ENCODE measurements at regions not wholly inside any gene's neighbourhood (a gene's known extent, or its start where the extent isn't known, plus 50 kb on each side); places are given as distances from the start of the nearest gene placed in this dataset.

DNA sequence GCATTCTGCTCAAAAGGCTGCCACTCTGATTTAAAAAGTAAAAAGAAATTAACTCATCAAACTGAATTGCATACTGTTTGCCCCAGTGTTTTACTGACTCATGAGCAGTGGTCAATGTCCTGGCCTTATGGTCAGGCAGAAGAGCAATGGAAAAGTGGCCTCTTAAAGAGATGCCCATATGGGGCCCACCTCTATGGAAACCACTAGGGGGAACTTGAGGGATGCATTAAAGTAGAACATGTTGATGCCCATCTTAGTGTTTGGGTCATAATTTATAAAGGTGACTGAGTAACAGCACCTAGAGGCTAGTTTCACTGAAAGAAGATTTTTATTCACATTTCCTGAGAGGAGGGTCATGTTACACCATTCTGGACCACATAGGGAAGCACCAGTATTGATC, 66.5 kb upstream of the RNU6-1 start:
- intact Hi-C loops (cut with DNase I; ENCODE audit: low total_unique reads): no loop called here
- no peaks in the 10 kb centered on the region for H3K27me3 ChIP-seq
- TF ChIP-seq POLR2AphosphoS5 (IDR thresholded peaks at IDR 0.05) (no peak), POLR2A (IDR thresholded peaks at IDR 0.05) (no peak)
- TF ChIP-seq, protein P1, sequence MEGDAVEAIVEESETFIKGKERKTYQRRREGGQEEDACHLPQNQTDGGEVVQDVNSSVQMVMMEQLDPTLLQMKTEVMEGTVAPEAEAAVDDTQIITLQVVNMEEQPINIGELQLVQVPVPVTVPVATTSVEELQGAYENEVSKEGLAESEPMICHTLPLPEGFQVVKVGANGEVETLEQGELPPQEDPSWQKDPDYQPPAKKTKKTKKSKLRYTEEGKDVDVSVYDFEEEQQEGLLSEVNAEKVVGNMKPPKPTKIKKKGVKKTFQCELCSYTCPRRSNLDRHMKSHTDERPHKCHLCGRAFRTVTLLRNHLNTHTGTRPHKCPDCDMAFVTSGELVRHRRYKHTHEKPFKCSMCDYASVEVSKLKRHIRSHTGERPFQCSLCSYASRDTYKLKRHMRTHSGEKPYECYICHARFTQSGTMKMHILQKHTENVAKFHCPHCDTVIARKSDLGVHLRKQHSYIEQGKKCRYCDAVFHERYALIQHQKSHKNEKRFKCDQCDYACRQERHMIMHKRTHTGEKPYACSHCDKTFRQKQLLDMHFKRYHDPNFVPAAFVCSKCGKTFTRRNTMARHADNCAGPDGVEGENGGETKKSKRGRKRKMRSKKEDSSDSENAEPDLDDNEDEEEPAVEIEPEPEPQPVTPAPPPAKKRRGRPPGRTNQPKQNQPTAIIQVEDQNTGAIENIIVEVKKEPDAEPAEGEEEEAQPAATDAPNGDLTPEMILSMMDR (IDR thresholded peaks at IDR 0.05): no peak
- DNase-seq (ENCODE audit: low spot score in 2 of 2): no peak
- H3K4me3 ChIP-seq: no peak overlapping the region
- H3K27ac ChIP-seq: no peak overlapping the region
- no peaks in the 10 kb centered on the region for H3K36me3 ChIP-seq
- no peaks in the 10 kb centered on the region for H3K4me1 ChIP-seq
- H3K9me3 ChIP-seq: no peaks in the 10 kb centered on the region

- DNase-seq (ENCODE audit: low spot score in 2 of 2): no peak
- no peak overlapping the region for H3K27ac ChIP-seq
- H3K4me1 ChIP-seq: no peaks in the 10 kb centered on the region
- intact Hi-C loops (cut with DNase I; ENCODE audit: low total_unique reads): no loop called here
- H3K4me3 ChIP-seq: no peak overlapping the region
- no peaks in the 10 kb centered on the region for H3K27me3 ChIP-seq
- TF ChIP-seq POLR2A (IDR thresholded peaks at IDR 0.05) (no peak), POLR2AphosphoS5 (IDR thresholded peaks at IDR 0.05) (no peak)
- TF ChIP-seq, protein P1 (IDR thresholded peaks at IDR 0.05): no peak
- H3K9me3 ChIP-seq: no peaks in the 10 kb centered on the region
- no peaks in the 10 kb centered on the region for H3K36me3 ChIP-seq
These were observed 67.4 kb upstream of the RNU6-1 start for GRCh38 chr15:67907184-67907723.

DNA sequence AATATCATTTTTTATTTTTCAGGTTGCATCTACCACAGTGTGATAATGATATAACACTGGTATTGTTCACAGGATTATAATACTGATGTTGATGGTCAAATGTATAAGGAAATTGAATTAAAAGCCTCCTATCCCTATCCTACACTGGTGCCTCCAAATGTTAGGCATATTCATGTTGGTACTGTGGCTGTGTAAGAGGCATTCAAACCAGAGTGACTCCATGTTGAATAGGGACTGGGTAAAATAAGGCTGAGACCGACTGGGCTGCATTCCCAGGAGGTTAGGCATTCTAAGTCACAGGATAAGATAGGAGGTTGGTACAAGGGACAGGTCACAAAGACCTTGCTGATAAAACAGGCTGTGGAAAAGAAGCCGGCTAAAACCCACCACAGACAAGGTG, 68.9 kb upstream of the RNU6-1 start:
- intact Hi-C loops (cut with DNase I; ENCODE audit: low total_unique reads): no loop called here
- Histone ChIP-seq H3K4me3 (no peak overlapping the region), H3K9me3 (no peaks in the 10 kb centered on the region), H3K27me3 (no peaks in the 10 kb centered on the region), H3K36me3 (no peaks in the 10 kb centered on the region), H3K27ac (no peak overlapping the region), H3K4me1 (no peaks in the 10 kb centered on the region)
- DNase-seq (ENCODE audit: low spot score in 2 of 2): no peak
- TF ChIP-seq POLR2AphosphoS5 (IDR thresholded peaks at IDR 0.05): no peak
- TF ChIP-seq, protein P1 (IDR thresholded peaks at IDR 0.05): no peak
- TF ChIP-seq POLR2A (IDR thresholded peaks at IDR 0.05): no peak

- no peaks in the 10 kb centered on the region for H3K9me3 ChIP-seq
- no peaks in the 10 kb centered on the region for H3K36me3 ChIP-seq
- H3K4me3 ChIP-seq: no peak overlapping the region
- H3K27me3 ChIP-seq: no peaks in the 10 kb centered on the region
- no peak for DNase-seq (ENCODE audit: low spot score in 2 of 2)
- intact Hi-C loops (cut with DNase I; ENCODE audit: low total_unique reads): loop anchor here (10.0 kb wide), 1 partner anchor 1097 kb away; no protein-coding TSS in a partner anchor
- no peaks in the 10 kb centered on the region for H3K4me1 ChIP-seq
- no peak overlapping the region for H3K27ac ChIP-seq
- TF ChIP-seq, protein P1 (IDR thresholded peaks at IDR 0.05): no peak
- no peak for TF ChIP-seq POLR2A (IDR thresholded peaks at IDR 0.05)
- TF ChIP-seq POLR2AphosphoS5 (IDR thresholded peaks at IDR 0.05): no peak
These were observed 71.9 kb upstream of the RNU6-1 start for GRCh38 chr15:67911727-67912126.

- intact Hi-C loops (cut with DNase I; ENCODE audit: low total_unique reads): loop anchor here (10.0 kb wide), 1 partner anchor 1099 kb away; no protein-coding TSS in a partner anchor
- no peak for DNase-seq (ENCODE audit: low spot score in 2 of 2)
- Histone ChIP-seq H3K36me3 (no peaks in the 10 kb centered on the region), H3K27me3 (no peaks in the 10 kb centered on the region), H3K9me3 (peaks cover 0 to 7% of the 10 kb centered on the region in 2 donors), H3K4me3 (no peak overlapping the region), H3K27ac (no peak overlapping the region), H3K4me1 (no peaks in the 10 kb centered on the region)
- TF ChIP-seq POLR2A (IDR thresholded peaks at IDR 0.05) (no peak), POLR2AphosphoS5 (IDR thresholded peaks at IDR 0.05) (no peak)
- TF ChIP-seq, protein P1 (IDR thresholded peaks at IDR 0.05): no peak
These were observed 74.2 kb upstream of the RNU6-1 start for GRCh38 chr15:67914028-67914427.

Measured in breast epithelium (tissue), 4 donors.